DND-41 (cell line): ENCODE measurements at regions not wholly inside any gene's neighbourhood (a gene's known extent, or its start where the extent isn't known, plus 50 kb on each side); places are given as distances from the start of the nearest gene placed in this dataset.
"Not testable (repeated sequence)": the region's sequence is repeated elsewhere in the genome, so short reads cannot be mapped to it uniquely, and the experiment has no call there.

Experiments used
- ATAC-seq: fragments of 200-7000 bp; cut with Tn5 transposase; 3 replicates; pipeline ENCODE4 v1.9.1; 2021; ENCODE audit warnings: low read depth; ENCODE audit not compliant: insufficient read depth
- DNase-seq: peaks from one replicate; pipeline ENCODE4 v3.0.0-alpha.2; 2020
- H2AFZ ChIP-seq: 2 replicates; pipeline ENCODE4 v1.6.0; 2012; ENCODE audit warnings: low read depth, low read length
- H3K27ac ChIP-seq: 2 replicates; pipeline ENCODE4 v1.5.1; 2012; ENCODE audit warnings: low read length, inconsistent platforms
- H3K27me3 ChIP-seq: fragments of 200-600 bp; sonication (generic); 2 replicates; pipeline ENCODE4 v1.6.0; 2012; ENCODE audit warnings: low read length, mild to moderate bottlenecking, inconsistent platforms; ENCODE audit not compliant: insufficient read depth, poor library complexity
- H3K36me3 ChIP-seq: 2 replicates; pipeline ENCODE4 v1.5.1; 2012; ENCODE audit warnings: low read length, inconsistent platforms; ENCODE audit not compliant: insufficient read depth
- H3K4me1 ChIP-seq: 2 replicates; pipeline ENCODE4 v1.5.1; 2012; ENCODE audit warnings: mild to moderate bottlenecking, low read length; ENCODE audit not compliant: insufficient read depth
- H3K4me2 ChIP-seq: 2 replicates; pipeline ENCODE4 v1.6.0; 2012; ENCODE audit warnings: mild to moderate bottlenecking, moderate library complexity, low read length, inconsistent platforms; ENCODE audit not compliant: insufficient read depth
- H3K4me3 ChIP-seq, 2 experiments: fragments of 200-600 bp in 1 of 2; shearing (Covaris generic) in 1 of 2; 2 replicates each; pipeline ENCODE4 v1.5.1; 2012 to 2016; ENCODE audit warnings: inconsistent platforms in 2 of 2, low read length in 2 of 2, mild to moderate bottlenecking in 2 of 2, low read depth in 1 of 2, moderate library complexity in 1 of 2
- H3K79me2 ChIP-seq: 2 replicates; pipeline ENCODE4 v1.6.0; 2012; ENCODE audit warnings: low read length, inconsistent platforms; ENCODE audit not compliant: insufficient read depth
- H3K9ac ChIP-seq: 2 replicates; pipeline ENCODE4 v1.6.0; 2012; ENCODE audit warnings: low read depth, mild to moderate bottlenecking, inconsistent platforms, low read length, moderate library complexity
- H3K9me3 ChIP-seq: 2 replicates; pipeline ENCODE4 v1.5.1; 2012; ENCODE audit warnings: low read length, moderate library complexity, mild to moderate bottlenecking, inconsistent platforms; ENCODE audit not compliant: insufficient read depth, severe bottlenecking
- H4K20me1 ChIP-seq: 2 replicates; pipeline ENCODE4 v1.6.0; 2012; ENCODE audit warnings: low read length; ENCODE audit not compliant: insufficient read depth
- CTCF ChIP-seq: IDR thresholded peaks from 2 replicates; pipeline ENCODE4 v1.5.1; 2012; ENCODE audit warnings: borderline replicate concordance, low read length, moderate library complexity, mild to moderate bottlenecking; ENCODE audit not compliant: poor library complexity, severe bottlenecking; ENCODE audit errors: extremely low read depth
- EZH2 ChIP-seq: IDR thresholded peaks from 3 replicates; pipeline ENCODE4 v1.6.1; 2012; ENCODE audit warnings: borderline replicate concordance, low read depth, mild to moderate bottlenecking, moderate library complexity, low read length, inconsistent platforms; ENCODE audit not compliant: severe bottlenecking

GRCh38 chr1:25009671-25010262 lies 79.7 kb upstream of the RUNX3 start:
- no peaks in the 10 kb centered on the region for H3K4me1 ChIP-seq
- no peak overlapping the region for H3K4me3 ChIP-seq
- ATAC-seq (peak; percentile 63), DNase-seq (no peak)
- no peaks in the 10 kb centered on the region for H3K27me3 ChIP-seq
- no peak overlapping the region for H3K9ac ChIP-seq
- no peaks in the 10 kb centered on the region for H4K20me1 ChIP-seq
- H3K4me2 ChIP-seq, result no peak overlapping the region
- H3K36me3 ChIP-seq, result no peaks in the 10 kb centered on the region
- H2AFZ ChIP-seq, result no peak overlapping the region
- no peaks in the 10 kb centered on the region for H3K79me2 ChIP-seq
- no peak for TF ChIP-seq EZH2
- no peak for TF ChIP-seq CTCF
- no peak overlapping the region for H3K27ac ChIP-seq
- H3K9me3 ChIP-seq, result no peaks in the 10 kb centered on the region

DNA sequence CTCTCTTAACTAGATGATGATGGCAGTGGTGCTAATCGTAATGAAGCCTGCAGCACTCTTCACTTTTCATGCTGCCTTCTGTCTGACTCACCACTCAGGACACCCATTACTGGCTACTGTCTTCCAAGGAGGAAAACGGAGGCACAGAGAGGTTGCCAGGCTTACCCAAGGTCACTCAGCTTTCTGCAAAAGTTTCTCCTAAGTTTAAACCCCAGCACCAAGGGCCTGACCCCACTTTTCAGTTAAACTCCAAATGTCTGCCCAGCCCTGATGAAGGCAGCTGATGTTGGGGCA lies 78.1 kb upstream of the RUNX3 start:
- no peaks in the 10 kb centered on the region for H3K9me3 ChIP-seq
- H3K9ac ChIP-seq, result no peak overlapping the region
- H3K79me2 ChIP-seq, result no peaks in the 10 kb centered on the region
- no peaks in the 10 kb centered on the region for H3K4me1 ChIP-seq
- DNase-seq (no peak), ATAC-seq (no peak)
- no peaks in the 10 kb centered on the region for H3K36me3 ChIP-seq
- no peak overlapping the region for H3K27ac ChIP-seq
- TF ChIP-seq CTCF (no peak), EZH2 (no peak)
- no peaks in the 10 kb centered on the region for H4K20me1 ChIP-seq
- H3K4me2 ChIP-seq, result no peak overlapping the region
- no peak overlapping the region for H3K4me3 ChIP-seq
- H2AFZ ChIP-seq, result no peak overlapping the region
- no peaks in the 10 kb centered on the region for H3K27me3 ChIP-seq

DNA sequence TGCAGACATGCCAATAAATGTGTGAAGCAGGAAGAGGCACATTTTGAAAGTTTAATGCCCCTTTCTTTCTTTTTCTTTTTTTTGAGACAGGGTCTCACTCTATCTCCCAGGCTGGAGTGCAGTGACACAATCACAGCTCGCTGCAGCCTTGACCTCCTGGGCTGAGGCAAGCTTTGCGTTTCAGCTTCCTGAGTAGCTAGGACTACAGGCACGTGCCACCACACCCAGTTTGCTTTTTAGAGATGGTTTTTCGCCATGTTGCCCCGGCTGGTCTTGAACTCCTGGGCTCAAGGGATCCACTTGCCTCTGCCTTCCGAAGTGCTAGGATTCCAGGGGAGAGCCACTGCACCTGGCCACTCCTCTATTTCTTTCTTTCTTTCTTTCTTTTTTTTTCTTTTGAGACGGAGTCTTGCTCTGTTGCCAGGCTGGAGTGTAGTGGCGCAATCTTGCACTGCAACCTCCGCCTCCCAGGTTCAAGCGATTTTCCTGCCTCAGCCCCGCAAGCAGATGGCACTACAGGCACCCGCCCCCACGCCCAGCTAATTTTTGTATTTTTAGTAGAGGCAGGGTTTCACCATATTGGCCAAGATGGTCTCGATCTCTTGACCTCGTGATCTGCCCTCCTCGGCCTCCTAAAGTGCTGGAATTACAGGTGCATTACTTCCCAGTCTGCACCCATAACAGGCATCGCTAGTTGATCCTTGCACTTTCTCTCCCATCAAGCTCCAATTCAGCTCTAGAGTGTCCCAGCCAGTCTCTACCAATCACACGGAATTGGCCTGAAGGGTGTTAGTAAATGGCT lies 77.5 kb upstream of the RUNX3 start:
- not testable (repeated sequence) for H3K79me2 ChIP-seq, ATAC-seq, H3K9ac ChIP-seq, H3K4me2 ChIP-seq, H3K4me1 ChIP-seq, H3K27ac ChIP-seq, H3K27me3 ChIP-seq, H3K9me3 ChIP-seq, DNase-seq, H3K36me3 ChIP-seq, H2AFZ ChIP-seq, H4K20me1 ChIP-seq, H3K4me3 ChIP-seq

DNA sequence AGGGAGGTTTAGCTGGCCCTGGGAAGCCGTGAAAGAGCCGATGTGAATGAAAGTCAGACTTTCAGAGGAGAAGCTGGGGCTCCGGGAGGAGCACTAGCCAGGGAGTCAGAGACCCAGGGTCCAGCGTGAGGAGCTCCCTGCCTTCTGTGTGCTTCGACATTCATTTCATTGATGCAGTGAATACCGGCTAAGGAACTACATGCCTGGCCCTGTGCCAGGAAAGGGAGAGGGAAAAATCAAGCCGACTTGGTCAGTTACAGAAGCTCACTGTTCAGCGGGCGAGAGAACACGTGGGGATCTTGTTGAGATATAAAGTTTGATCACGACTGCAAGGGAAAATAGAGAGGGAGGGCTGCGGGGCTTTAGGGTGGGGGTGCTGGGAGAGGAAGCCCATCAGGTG lies 76.7 kb upstream of the RUNX3 start:
- Histone ChIP-seq H3K27ac (no peak overlapping the region), H3K4me2 (no peak overlapping the region), H3K4me3 (no peak overlapping the region), H3K9me3 (no peaks in the 10 kb centered on the region), H3K9ac (no peak overlapping the region), H3K36me3 (no peaks in the 10 kb centered on the region), H3K27me3 (no peaks in the 10 kb centered on the region), H3K79me2 (no peaks in the 10 kb centered on the region), H3K4me1 (no peaks in the 10 kb centered on the region), H2AFZ (no peak overlapping the region), H4K20me1 (no peaks in the 10 kb centered on the region)
- ATAC-seq (no peak), DNase-seq (no peak)
- TF ChIP-seq CTCF (no peak), EZH2 (no peak)
